Transverse colon (tissue), 4 donors: ENCODE measurements at regions not wholly inside any gene's neighbourhood (a gene's known extent, or its start where the extent isn't known, plus 50 kb on each side); places are given as distances from the start of the nearest gene placed in this dataset.

ENCODE experiments used
- CTCF ChIP-seq, 5 experiments: fragments of 200-600 bp in 3 of 5; fragments of 450-650 bp in 2 of 5; sonication (generic) in 3 of 5; IDR thresholded peaks; 1 replicate in 2 of 5; 2 replicates in 3 of 5; pipeline ENCODE4 v1.5.1; 2016 to 2017; ENCODE audit warnings: antibody characterized with exemption in 5 of 5, inconsistent platforms in 3 of 5, mild to moderate bottlenecking in 2 of 5, moderate library complexity in 1 of 5
- EP300 ChIP-seq: sonication (generic); formaldehyde crosslinking; IDR thresholded peaks from one replicate; pipeline ENCODE4 v1.6.1; 2017; ENCODE audit warnings: antibody characterized with exemption, low read depth
- POLR2AphosphoS5 ChIP-seq, 3 donors: sonication (generic); formaldehyde crosslinking; IDR thresholded peaks; one replicate each; pipeline ENCODE4 v1.6.1; 2016; ENCODE audit warnings: antibody characterized with exemption in 3 of 3

DNA sequence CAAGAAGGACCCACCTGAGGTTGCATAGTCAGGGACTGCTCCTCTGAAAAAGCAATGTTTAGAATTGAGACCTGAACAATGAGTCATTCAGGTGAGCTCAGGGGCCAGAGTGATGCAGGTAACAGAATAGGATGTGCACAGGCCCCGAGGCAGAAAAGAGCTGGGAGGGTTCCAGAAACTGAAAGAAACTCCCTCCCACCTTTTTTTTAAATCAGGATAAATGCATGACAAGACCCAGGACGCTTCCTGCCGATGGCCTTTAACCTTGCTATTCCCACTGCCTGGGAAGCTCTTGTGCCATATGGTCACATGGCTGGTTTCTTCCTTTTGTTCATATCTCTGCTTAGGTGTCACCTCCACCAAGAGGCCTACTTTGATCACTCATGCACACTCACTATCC is 214.2 kb upstream of the ZBED5 start:
- TF ChIP-seq CTCF (IDR thresholded peaks at IDR 0.05) (no peak), POLR2AphosphoS5 (IDR thresholded peaks at IDR 0.05) (no peak), EP300 (no peak)
